Stimulated activated CD8-positive, alpha-beta memory T cell treated with anti-CD3 and anti-CD28 coated beads, Interleukin-4, amount 100 ng/mL, for 1 hour (primary cell): ENCODE measurements at regions not wholly inside any gene's neighbourhood (a gene's known extent, or its start where the extent isn't known, plus 50 kb on each side); places are given as distances from the start of the nearest gene placed in this dataset.

Experiments
- DNase-seq, 2 donors: peaks; one replicate each; pipeline ENCODE4 v3.0.0-alpha.2; 2020; ENCODE audit warnings: low read depth in 2 of 2, low spot score in 1 of 2

DNA sequence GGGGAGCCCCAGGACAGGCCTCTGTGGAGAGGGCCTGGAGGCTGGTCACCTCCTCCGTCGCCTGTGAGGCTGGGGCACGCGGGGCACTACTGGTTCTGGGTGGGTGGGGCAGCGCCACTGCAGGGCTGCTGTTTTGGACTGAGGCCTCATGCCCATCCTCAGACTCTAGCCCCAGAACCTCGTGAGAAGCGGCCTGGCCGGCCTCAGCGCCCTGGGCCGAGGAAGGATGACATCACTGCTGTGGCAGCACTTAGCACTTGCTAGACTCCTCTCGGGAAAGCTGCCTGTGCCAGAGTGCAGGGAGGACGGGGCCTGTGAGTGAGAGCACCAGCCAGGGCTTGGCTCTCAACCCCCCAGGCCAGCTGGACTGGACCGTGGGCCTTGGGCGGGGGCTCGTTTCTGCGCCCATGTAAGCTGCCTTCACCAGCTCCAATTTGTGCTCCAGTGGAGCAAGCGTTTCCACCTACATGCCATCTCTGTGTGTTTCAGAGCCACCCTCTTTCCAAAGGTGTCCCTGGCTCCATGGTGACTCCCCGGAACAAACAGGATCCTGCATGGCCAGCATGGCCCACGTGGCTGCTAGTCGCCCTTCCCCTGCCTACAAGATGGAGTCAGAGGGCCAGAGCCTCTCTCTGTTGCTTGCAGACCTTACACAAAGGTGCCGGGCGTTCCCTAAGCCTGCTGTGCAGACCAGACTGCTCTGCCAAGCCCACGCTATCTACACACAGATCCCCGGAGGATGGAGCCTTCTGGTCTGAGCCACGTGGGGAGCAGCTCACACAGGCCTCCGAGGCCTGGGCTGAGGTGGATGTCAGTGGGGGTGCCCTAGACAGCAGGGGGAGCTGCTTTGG is 102.9 kb downstream of the CTTN start:
- no peak for DNase-seq

DNA sequence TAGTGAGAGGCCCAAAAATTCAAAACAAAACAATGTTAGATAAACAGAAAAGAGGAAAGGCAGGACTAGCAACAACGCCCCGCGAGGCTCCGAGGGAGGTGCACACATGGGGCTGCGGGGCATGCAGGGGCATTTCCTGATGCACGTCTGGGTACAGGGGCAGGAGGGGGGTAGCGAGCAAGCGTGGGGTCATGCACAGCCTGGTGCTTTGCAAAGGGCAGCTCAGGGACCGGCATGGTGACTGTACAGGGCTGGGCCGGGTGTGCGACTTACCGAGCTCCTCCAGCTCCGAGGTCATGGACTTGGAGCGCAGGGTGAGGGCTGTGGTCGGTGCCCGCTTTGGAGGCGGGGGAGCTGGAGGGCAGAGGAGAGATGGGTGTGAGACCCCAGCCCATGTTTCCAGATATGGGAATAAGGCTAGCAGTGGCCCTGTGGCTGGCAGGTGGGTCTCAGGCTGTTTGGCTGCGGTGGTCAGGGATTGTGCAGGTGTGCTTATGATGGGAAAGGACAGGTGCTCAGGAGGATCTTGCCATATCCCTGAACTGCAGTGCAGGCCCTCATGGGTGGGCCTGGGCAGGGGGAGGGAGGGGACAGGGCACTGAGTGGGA is 103.7 kb downstream of the CTTN start:
- no peak for DNase-seq

DNA sequence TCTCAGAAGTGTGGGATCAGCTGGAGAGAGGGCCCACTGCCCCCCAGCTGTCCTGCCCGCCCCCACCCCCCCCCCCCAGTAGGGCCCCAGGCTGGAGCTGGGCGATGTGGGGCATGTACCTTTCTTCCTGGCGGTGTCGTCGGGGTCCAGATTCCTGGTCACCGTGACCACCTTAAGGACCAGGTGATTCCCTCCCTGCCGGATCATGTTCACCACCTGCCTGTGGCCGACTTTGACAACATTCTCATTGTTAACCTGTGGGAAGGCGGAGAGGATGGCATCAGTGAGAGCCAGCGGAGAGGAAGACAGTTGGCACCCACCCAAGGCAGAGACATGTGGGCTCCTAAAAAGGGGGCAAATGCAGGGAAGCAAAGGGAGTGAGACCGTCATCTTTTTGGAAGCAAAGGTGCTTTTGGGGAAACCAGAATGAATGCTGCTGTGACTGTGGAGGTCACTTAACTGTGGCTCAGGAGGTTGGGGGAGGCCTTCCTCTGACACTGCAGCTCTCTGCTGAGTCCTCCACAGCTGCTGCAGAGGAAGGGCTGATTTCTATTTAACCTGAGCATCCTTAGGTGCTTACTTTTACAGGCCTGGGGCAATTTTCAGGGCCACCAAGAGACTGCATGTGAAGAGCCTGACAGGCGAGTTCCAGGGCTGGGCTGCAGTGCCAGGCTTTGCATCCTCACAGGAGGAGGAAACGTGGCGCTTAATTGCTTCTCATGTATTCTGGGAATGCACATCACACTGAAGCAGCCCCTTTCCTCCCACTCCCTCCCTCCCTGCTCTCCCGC is 104.5 kb downstream of the CTTN start:
- no peak for DNase-seq

DNA sequence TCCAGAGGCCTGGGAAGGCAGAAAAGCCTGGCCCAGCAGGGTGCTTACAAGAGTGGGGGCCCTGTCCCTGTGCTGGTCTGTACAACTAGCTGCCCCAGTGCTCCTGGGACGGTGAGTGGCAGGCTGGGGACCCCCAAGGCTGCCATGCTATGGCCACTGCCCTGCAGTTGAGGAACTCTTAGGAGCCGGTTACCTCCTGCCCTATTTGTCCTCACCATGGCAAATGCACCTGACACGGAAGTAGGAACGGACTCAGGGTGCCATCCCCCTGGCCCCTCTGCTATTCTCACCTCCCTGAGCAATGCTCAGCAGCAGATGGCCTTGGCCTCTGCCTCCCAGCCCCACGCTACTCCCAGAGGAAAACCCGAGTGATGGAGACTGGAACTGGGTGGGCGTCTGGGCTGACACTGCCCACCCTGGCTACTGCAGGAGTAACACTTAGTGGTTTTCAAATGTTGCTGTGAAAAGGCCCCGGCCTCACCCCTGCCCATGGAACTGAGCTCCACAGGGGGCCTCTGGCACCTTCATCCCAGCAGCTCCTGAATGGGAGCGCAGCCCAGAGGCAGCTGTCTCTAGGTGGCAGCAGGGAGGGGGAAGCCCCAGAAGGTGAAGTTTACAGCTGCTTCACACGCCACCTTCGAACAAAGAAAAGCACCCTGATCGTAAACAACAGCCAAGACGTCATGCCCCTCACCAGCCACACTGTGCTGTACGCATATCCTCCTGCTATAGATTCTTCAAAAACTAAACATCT is 105.3 kb downstream of the CTTN start:
- no peak for DNase-seq

DNA sequence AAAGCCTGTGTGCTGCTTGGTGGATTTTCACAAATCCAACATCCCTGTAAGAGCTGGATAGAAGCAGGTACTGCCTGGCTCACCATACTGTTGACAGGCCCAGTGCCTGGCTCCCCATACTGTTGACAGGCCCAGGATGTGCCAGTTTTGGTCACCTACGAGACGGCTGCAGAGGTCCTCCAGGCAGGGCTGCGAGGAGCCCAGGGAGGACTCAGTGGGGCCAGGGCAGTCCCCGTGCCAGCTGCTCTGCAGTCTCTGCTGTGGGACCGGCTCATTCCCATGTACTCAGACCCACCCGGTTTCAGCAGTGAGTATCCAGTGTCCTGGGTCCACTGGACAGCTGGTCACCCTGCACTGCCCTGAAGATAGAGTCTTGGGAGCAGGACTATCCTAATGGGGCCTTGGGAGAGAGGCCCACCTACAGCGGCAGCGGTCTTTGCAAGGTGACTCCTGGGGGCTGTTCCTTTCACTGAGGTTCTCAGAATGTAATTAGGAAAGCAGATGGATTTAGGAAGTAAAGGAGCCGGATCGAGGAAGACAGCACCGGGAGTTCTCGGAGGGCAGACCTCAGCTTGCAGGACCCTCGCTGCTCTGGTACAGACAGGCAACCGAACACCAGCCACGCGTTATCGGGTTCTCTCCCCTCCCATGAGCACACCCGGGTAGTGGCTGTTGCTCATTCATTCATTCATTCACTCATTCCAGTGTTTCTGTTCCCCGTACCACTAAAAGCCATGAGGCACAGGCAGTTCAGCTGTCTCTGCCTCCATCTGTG is 106.1 kb downstream of the CTTN start:
- DNase-seq, result no peak

DNA sequence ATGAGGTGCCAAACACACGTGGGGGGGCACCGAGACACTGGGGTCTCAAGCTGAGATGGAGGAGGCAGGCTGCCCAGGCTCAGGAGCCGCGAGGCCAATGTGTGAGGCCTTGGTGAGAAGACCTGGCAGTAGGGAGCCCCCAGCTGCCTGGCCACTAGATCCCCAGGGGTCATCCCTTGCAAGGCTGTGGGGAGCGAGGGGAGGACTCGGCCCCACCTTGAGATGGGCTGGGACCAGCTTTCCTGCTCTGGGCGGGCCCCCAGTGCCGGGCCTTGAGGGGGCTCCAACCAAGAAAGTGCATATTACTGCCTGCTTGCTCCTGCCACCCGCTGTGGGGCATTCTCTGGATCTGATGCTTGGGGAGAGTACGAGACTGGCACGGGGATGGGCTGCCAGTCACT is 107.0 kb downstream of the CTTN start:
- DNase-seq, result no peak

DNA sequence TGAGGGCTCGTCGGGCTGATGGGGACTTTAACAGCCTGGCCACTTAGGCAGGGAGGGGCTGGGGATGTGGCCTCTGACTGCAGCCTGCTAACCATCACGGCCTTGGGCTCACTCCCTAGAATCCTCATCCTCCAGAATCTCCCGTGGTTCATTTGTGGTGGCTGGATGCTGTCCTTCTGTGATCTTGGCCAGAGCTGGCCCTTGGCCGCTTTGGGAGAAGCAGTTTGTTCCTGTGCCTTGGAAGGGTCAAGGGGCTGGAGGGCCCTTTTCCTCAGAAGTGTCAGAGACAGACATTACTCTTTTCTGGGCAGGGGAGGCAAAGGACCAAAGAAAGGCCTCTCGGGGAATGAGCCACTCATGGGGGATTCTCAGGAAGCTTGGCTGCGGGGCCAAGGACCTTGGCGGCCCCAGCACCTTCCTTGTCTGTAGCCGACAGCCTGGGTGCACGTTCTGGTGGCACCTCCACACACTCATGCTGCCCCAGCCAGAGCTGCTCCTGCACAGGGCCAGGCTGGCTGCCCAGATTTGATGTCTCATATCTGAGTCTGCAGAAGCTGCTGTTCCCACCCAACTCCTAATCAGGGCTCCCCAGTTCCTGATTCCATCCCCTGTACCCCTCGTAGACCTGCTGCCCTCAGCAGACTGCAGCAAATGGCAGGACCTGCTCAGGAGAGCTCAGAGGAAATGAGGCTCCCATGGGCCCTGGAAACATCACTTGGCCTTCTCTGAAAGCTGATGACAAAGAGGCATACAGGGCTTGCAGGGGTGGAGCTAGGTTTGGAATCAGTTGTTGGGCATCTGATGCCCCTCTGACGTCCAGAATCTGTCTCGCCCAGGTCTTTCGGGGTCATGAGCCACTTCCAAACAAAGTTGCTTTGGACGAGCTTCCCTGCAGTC is 107.7 kb downstream of the CTTN start:
- DNase-seq, result no peak

DNA sequence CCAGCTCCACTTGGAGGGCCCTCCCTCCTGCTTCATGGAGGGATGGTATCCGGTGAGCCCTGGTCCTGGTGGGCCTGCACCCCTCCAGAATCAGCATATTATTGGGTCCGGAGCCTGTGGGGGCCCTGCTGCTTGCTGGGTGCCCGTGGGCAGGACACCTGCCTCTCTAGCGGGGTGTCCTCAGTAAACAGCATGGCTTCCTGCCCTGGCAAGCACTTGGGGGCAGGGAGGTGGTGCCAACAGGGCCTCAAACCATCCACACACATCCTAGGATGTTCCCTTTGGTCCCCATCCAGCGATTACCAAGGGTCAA is 108.3 kb downstream of the CTTN start:
- DNase-seq, result no peak

DNA sequence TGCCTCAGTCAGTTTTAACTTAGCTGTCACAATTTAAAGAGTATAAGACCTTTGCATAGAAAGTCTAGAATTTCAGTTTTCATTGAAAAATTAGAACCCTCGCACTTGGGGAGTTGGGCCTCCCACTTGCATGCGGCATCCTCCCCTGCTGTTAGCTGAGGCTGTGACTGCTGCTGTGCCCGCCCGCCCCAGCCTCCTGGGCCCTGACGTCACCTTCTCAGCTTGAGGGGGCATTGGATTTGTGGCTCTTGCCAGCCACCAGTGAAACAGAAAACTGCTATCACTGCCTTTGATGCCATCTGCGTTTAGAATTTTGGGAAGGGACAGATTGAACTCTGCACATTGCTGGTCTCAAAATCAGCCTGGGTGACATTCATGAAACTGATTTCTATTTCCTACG is 108.7 kb downstream of the CTTN start:
- DNase-seq, result no peak

DNA sequence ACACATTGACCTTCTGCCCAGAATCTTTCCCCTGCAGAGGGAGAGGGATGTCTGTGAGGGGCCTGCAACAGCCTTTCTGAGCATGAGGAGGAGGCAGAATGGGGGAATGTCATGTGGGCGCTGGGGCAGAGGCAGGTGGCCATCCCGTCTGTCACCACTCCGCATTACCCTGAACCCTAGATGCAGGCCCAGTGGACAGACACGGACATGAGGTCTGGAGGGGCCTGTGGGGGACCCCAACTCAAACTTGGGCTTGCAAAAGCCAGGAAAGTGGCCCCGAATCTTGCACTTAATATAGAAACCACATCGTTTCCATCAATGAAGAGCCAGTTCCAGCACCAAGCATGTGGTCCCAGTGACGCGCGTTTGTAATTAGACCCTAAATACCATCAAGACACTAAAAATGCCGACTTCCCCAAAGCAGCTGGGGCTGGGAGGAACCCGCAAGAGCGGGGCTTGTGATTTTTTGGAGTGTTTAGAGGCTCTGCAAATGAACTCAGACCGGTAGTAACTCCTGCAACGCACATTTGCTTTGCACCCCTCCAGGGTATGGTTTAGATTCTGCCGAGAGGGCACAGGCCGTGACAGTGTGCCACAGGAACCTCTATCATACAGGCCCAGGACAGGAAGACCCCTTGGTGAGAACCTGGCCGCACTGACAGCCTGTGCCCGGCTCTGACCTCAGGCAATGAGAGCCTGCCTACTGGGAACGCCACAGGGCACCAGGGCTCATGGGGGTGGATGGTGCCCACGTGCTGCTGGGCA is 109.3 kb downstream of the CTTN start:
- no peak for DNase-seq

DNA sequence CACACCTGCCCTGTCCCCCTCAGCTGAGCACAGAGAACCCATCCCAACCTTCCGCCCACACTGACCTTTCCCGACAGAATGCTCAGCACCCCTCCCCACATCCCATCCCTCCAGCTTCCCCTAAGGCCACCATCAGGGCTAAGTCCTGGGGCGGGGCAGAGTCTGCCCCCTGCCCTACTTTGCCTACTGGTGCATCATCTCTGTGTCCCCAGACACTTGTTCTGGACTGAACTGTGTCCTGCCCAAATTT is 109.8 kb downstream of the CTTN start:
- DNase-seq, result no peak

DNA sequence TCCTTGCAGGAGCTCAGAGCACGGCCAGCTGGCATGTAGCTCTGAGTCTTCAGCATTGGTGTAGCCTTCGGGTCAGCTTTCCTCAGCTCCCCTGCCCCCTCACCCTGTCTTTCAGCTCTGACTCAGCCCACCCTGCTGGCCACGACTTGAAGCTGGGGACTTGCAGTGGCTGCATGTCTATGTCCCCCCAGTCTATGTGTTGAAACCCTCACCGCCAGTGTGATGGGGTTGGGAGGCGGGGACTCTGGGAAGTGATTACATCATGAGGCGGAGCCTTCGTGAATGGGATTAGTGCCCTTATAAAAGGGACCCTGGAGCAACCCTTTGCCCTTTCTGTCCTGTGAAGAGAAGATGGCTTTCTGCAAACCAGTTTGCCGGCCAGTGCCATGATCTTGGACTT is 111.1 kb downstream of the CTTN start:
- no peak for DNase-seq

DNA sequence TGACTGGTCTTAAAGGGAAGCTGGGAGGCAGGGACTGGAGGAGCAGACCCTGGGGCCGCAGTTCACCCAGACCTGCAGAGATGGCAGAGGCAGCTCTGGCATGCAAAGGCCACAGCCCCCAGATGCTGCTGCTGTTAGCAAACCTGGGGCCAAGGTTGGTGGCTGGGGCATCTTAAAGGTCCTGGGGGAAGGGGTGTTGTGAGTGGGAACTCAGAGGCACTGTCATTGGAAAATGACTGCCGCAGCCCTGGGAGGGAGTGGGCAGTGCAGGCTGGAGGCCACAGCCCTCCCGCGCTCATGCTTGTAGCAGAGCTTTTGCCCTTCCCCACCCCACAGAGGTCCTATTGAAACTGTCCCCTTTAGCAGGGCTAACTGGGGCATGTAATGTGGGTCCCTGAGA is 111.8 kb downstream of the CTTN start:
- no peak for DNase-seq

DNA sequence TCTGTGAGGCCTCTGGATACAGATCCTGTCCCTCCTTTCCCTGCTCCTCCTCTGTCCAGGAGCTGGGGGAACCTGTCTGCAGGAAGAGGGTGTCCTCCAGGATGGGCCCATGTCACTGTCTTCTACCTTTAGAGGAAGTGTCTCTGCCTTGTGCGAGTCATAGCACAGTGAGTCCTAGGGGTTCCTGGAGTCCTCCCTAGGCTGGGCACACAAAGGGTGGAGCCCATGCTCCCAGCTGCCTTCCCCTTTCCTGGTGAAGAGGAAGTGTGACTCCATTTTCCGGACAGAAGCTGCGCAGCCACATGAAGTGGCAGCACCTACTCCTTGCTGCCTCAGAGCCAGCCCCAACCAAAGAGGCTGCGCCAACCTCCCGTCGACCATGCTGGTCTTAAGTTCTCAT is 112.2 kb downstream of the CTTN start:
- no peak for DNase-seq

DNA sequence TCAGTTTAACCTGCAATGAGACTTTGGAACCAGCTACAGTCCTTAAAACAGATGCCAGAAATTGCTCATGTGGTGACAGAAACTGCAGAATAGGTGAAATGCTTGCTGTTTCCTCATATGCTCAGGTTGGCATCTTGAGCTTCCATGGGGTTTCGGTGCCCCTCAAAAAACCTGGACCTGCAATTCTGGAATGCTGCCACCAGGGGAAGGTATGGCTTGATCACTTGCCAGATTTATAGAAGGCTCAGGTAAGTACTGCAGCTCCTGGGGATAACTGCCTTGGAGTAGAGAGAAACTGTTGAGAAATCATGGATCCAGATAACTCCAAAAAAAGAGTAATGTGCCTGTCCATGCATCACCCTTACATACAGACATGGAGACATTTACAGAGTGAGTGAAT is 113.0 kb downstream of the CTTN start:
- no peak for DNase-seq

DNA sequence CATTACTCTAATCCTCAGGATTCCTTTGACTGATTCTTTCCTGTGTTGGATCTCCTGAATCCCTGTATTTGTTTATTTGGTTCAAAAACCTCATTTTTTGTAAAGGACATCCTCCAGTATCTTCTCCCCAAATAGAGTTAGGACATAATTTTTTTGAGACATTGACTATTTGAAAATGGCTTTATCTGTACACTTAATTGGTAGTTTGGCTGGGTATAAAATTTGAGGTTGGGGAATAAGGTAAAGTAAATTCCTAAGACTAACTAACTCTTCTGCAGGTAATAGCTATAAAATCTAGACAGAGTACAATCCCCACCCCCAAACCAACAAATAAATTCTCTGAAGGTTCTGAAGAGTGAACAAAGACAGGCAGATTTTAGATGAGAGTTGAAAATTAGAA is 114.4 kb downstream of the CTTN start:
- no peak for DNase-seq

DNA sequence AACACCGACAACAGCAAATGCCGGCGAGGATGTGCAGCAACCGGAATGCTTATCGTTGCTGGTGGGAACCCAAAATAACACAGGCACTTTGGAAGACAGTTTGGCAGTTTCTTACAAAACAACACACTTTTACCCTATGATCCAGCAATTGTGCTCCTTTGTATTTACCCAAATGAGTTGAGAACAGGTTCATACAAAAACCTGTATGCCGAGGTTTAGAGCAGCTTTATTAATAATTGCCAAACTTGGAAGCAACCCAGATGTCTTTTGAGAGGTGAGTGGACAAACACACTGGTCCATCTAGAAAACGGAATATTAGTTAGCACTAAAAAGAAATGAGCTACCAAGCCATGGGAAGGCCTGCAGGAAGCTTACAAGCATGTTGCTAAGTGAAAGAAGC is 118.9 kb downstream of the CTTN start:
- no peak for DNase-seq

DNA sequence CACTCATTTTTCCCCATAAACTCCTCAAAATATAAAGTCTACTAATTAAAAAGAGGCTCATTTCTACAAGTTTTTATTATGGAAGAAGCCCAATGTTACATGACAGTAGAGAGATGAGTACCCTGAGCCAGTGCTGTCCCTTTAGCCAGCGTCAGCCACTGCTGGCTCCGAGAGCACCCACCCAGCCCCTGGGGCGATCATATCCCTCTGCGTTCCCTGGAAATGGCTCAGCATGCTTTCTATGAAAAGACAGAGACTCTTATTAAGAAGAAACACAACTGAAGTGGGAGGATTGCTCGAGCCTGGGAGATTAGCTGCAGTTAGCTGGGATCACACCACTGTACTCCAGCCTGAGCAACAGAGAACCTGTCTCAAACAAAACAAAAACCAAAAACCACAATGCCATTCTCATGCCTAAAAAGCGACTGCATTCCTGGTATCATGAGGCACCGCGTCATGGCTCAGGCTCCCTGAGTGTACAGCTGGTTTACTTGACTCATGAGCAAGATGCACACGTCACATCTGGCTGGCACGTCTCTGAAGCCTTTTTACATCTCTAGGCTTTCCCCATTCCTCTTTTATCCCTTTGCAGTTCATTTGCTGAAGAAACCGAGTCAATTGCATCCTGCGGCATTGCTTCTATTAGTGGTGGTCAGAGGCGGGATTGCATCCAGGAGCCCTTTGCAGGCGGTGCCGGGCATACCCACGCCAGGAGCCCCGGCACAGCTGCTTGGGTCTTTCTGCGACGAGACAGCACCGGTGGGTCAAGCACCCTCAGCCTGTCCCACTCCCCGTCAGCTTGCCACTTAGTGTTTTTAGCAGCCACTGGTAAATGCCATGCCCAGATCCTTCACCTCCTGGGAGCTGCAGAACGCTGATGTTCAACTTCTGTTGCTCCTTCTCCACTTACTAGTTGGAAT is 119.9 kb downstream of the CTTN start:
- no peak for DNase-seq
